OCI-LY7 (cell line): ENCODE measurements at regions not wholly inside any gene's neighbourhood (a gene's known extent, or its start where the extent isn't known, plus 50 kb on each side); places are given as distances from the start of the nearest gene placed in this dataset.

Source experiments
- BruUV-seq: library from RNA; stranded (reverse); fragments of 400-500 nt; replicated peaks from 2 replicates; lab custom pipeline; 2021; lab: Mats Ljungman, UMichigan
- CTCF ChIA-PET: fragments of 300-600 bp; sonication (Branson Sonifier 250); formaldehyde crosslinking; loops from one replicate; lab custom pipeline; 2022; ENCODE audit warnings: antibody characterized with exemption; ENCODE audit not compliant: unreplicated experiment; lab: Charles Lee
- POLR2A ChIA-PET: fragments of 300-600 bp; sonication (Branson Sonifier 250); formaldehyde crosslinking; loops from one replicate; lab custom pipeline; 2022; ENCODE audit warnings: antibody characterized with exemption; lab: Charles Lee
- DNase-seq: peaks from one replicate; pipeline ENCODE4 v3.0.0-alpha.2; 2015; ENCODE audit warnings: low spot score
- H2AFZ ChIP-seq: fragments of 200-600 bp; sonication (generic), shearing (Covaris generic); 2 replicates; pipeline ENCODE4 v1.6.1; 2014; ENCODE audit warnings: mild to moderate bottlenecking, antibody characterized with exemption, low read length, moderate library complexity
- H3K27ac ChIP-seq: fragments of 200-600 bp; sonication (generic); 2 replicates; pipeline ENCODE4 v1.5.1; 2014; ENCODE audit warnings: mixed run types, low read depth, mild to moderate bottlenecking, moderate library complexity, low read length, inconsistent platforms; ENCODE audit not compliant: poor library complexity, severe bottlenecking
- H3K36me3 ChIP-seq: fragments of 200-600 bp; sonication (generic); 2 replicates; pipeline ENCODE4 v1.6.1; 2014; ENCODE audit warnings: mild to moderate bottlenecking, antibody characterized with exemption, low read length, moderate library complexity, mixed read lengths; ENCODE audit not compliant: insufficient read depth
- H3K4me1 ChIP-seq: fragments of 200-600 bp; sonication (generic); 2 replicates; pipeline ENCODE4 v1.5.1; 2014; ENCODE audit warnings: mild to moderate bottlenecking, low read length; ENCODE audit not compliant: insufficient read depth, poor library complexity, severe bottlenecking
- H3K4me2 ChIP-seq: fragments of 200-600 bp; sonication (generic); 2 replicates; pipeline ENCODE4 v1.6.1; 2014; ENCODE audit warnings: mild to moderate bottlenecking, low read length
- H3K4me3 ChIP-seq: fragments of 200-600 bp; sonication (generic); 2 replicates; pipeline ENCODE4 v1.5.1; 2014; ENCODE audit warnings: mild to moderate bottlenecking, low read depth, low read length; ENCODE audit not compliant: poor library complexity, severe bottlenecking
- H3K79me2 ChIP-seq: fragments of 200-600 bp; sonication (generic); 2 replicates; pipeline ENCODE4 v1.6.1; 2016; ENCODE audit warnings: low read depth, mild to moderate bottlenecking, low read length, moderate library complexity, mixed read lengths; ENCODE audit not compliant: insufficient read depth
- H3K9me2 ChIP-seq: fragments of 200-600 bp; sonication (generic); 2 replicates; pipeline ENCODE4 v1.6.1; 2016; ENCODE audit warnings: mild to moderate bottlenecking, low read length, mixed read lengths; ENCODE audit not compliant: insufficient read depth
- H3K9me3 ChIP-seq: fragments of 200-600 bp; sonication (generic); 2 replicates; pipeline ENCODE4 v1.6.1; 2014; ENCODE audit warnings: mild to moderate bottlenecking, mixed run types, low read length, mixed read lengths
- H4K20me1 ChIP-seq: fragments of 200-600 bp; sonication (generic); 2 replicates; pipeline ENCODE4 v1.6.1; 2014; ENCODE audit warnings: mild to moderate bottlenecking, antibody characterized with exemption, low read length, moderate library complexity, mixed read lengths; ENCODE audit not compliant: insufficient read depth
- CTCF ChIP-seq: fragments of 200-600 bp; sonication (generic); conservative IDR thresholded peaks from 2 replicates; pipeline ENCODE4 v1.5.1; 2014; ENCODE audit warnings: mild to moderate bottlenecking, antibody characterized with exemption, low read length, moderate library complexity, mixed read lengths
- EZH2phosphoT487 ChIP-seq: fragments of 200-600 bp; sonication (generic); IDR thresholded peaks from 2 replicates; pipeline ENCODE4 v1.6.1; 2018; ENCODE audit warnings: low read depth, borderline replicate concordance, mild to moderate bottlenecking, mixed run types, antibody characterized with exemption, low read length, moderate library complexity, mixed read lengths
- intact Hi-C: fragments of 100-400 bp; cut with micrococcal nuclease; formaldehyde crosslinking; loops from one replicate; pipeline ENCODE4 v1.10.0; 2022; ENCODE audit not compliant: unreplicated experiment

DNA sequence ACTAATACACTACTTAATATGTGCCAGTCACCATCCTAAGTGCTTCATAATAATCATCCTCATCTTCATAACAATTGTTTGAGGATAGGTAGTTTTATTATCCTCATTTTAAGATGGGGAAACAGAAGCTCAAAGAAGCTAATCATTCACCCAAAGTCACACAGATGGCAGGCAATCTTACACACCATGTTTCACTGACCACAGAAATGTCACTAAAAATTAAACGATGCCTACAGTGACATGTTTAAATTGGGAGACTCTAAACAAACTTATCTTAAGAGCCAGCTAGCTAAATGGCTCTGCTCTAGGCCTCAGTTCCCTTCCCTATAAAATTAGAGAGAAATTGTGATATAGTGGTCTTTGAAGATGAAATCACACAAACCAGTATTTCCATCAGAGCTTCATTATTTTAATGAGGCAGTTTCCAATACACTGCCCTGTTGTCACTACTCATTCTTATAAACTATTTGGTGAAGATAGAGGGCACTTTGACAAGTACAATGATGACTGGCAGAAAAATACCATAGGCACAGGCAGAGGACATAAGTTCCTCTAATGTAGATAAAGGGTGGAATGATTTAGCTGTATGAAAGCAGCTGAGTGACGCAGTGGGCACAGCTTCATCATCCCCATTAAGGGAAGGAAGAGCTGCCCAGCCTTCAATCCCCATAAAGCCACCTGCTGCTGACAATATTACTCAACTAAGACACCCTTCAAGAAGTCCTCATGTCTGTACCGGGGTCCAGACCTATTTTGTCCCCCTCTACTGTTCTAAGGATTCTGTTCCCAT lies 224.1 kb downstream of the ACTL7B start:
- H3K36me3 ChIP-seq = no peaks in the 10 kb centered on the region
- H3K79me2 ChIP-seq = no peaks in the 10 kb centered on the region
- POLR2A ChIA-PET = no interaction called here
- no peak overlapping the region for H3K4me2 ChIP-seq
- no peak overlapping the region for H3K27ac ChIP-seq
- intact Hi-C loops = no loop called here
- H3K4me1 ChIP-seq = no peaks in the 10 kb centered on the region
- no peaks in the 10 kb centered on the region for H3K9me2 ChIP-seq
- CTCF ChIA-PET = no interaction called here
- no peaks in the 10 kb centered on the region for H3K9me3 ChIP-seq
- no TSS peak for BruUV-seq
- no peak overlapping the region for H2AFZ ChIP-seq
- TF ChIP-seq CTCF (no peak), EZH2phosphoT487 (no peak)
- no peak overlapping the region for H3K4me3 ChIP-seq
- no peak for DNase-seq
- no peaks in the 10 kb centered on the region for H4K20me1 ChIP-seq

DNA sequence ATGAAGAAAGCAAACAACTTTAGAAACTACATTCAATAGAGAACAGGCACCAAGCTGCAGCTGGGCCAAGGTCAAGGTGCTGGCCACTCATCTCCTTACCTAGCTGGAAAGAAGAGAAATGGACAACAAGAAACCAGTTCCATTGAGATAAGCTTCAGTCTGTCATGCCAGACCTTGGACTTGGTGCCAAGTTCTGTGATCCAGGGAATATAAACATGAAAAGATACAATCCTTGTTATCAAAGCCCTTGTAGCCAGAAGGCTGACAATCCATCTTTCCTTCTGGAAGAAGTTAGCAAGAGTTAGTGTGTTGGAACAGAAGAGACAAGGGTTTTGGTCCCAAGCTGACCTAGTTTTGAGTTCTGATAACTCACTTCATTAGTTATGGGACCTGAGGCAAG lies 227.5 kb downstream of the ACTL7B start:
- H3K4me1 ChIP-seq = no peaks in the 10 kb centered on the region
- DNase-seq = no peak
- CTCF ChIA-PET = no interaction called here

More for the DNA sequence above, 227.5 kb downstream of the ACTL7B start:
- no peaks in the 10 kb centered on the region for H4K20me1 ChIP-seq
- no peaks in the 10 kb centered on the region for H3K79me2 ChIP-seq
- no peaks in the 10 kb centered on the region for H3K9me2 ChIP-seq
- no peak overlapping the region for H3K4me2 ChIP-seq
- POLR2A ChIA-PET = interaction anchor here (0.5 kb wide), 1 partner anchor 1943 kb away, joined by 3 read pairs; no protein-coding TSS in a partner anchor
- no peak overlapping the region for H2AFZ ChIP-seq
- no peaks in the 10 kb centered on the region for H3K36me3 ChIP-seq
- H3K9me3 ChIP-seq = no peaks in the 10 kb centered on the region
- H3K4me3 ChIP-seq = no peak overlapping the region
- no peak overlapping the region for H3K27ac ChIP-seq
- no TSS peak for BruUV-seq
- no peak for TF ChIP-seq CTCF
- no peak for TF ChIP-seq EZH2phosphoT487
- intact Hi-C loops = no loop called here
